Psoas muscle (tissue), 7 donors: ENCODE measurements at regions not wholly inside any gene's neighbourhood (a gene's known extent, or its start where the extent isn't known, plus 50 kb on each side); places are given as distances from the start of the nearest gene placed in this dataset.

Experiments used
- ATAC-seq, 4 donors: fragments of 200-7000 bp; cut with Tn5 transposase; one replicate each; pipeline ENCODE4 v1.9.1; 2020; ENCODE audit warnings: moderate library complexity in 3 of 4, mild to moderate bottlenecking in 2 of 4
- DNase-seq, 2 donors: peaks; one replicate each; pipeline ENCODE4 v3.0.0-alpha.2; 2020
- H3K27ac ChIP-seq: fragments of 200-600 bp; one replicate; pipeline ENCODE4 v1.8.0; 2022
- H3K27me3 ChIP-seq, 3 donors: fragments of 200-600 bp in 1 of 3; one replicate each; pipeline versions ENCODE4 v1.6.1 to v1.8.0; 2013 to 2022; ENCODE audit warnings: low read length in 2 of 3, mild to moderate bottlenecking in 2 of 3, moderate library complexity in 1 of 3; ENCODE audit not compliant: insufficient read depth in 3 of 3
- H3K36me3 ChIP-seq, 2 donors: fragments of 200-600 bp in 1 of 2; one replicate each; pipeline versions ENCODE4 v1.6.1 to v1.8.0; 2013 to 2022; ENCODE audit warnings: low read depth in 1 of 2, mild to moderate bottlenecking in 1 of 2, moderate library complexity in 1 of 2; ENCODE audit not compliant: insufficient read depth in 1 of 2
- H3K4me1 ChIP-seq: fragments of 200-600 bp; one replicate; pipeline ENCODE4 v1.8.0; 2022
- H3K4me3 ChIP-seq: fragments of 200-600 bp; one replicate; pipeline ENCODE4 v1.8.0; 2022; ENCODE audit warnings: mild to moderate bottlenecking
- H3K9me3 ChIP-seq: fragments of 200-600 bp; one replicate; pipeline ENCODE4 v1.8.0; 2022
- WGBS, 3 donors: extraction: QIAGEN DNeasy Blood & Tissue Kit; methylation state at CpG; one replicate each; pipeline versions ENCODE4 v1.1.6 to v1.1.7; 2013; 5-methylcytosine and 5-hydroxymethylcytosine counted together
- intact Hi-C, 2 donors: fragments of 100-400 bp; cut with DNase I; formaldehyde crosslinking; loops; one replicate each; pipeline versions ENCODE4 v1.11.0 to v1.14.2; 2022
- TF ChIP-seq, protein P1 (sequence below): fragments of 200-600 bp; IDR thresholded peaks from one replicate; pipeline ENCODE4 v1.8.0; 2022; ENCODE audit warnings: antibody characterized with exemption
- donor health status: healthy with polysubstance abuse.
- donor health status: DM: no; HTN: no; CAD: no; lungs with moderate emphysema.
- donor health status: Bipolar disorder and iron deficiency.
- donor health status: healthy.
- donor health status: DM: yes; HTN: yes; CAD: no.
- donor health status: DM: no; HTN: no; CAD: no.
- donor health status: DM: yes; HTN: yes; CAD: no.

DNA sequence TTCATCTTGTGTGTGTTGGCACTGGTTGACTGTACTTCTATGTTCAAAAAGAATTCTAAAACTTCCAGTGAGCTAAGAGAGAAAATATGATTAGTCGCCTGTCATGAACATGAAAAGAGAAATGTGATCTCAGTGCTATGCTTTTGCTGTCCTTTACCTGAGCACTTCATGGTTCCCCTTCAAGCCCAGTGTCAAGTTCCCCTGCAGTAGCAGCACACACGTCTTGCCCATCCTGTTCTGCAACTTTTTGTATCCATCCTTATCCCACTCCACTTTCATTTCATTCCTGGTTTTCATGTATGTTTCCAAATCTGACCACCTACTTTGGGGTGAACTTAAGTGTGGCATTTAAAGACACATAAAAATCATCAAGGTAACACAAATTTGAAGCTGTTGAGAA, 848.0 kb upstream of the USP15 start:
- ATAC-seq (no peak), DNase-seq (no peak)
- H3K27me3 ChIP-seq: no peaks in the 10 kb centered on the region

DNA sequence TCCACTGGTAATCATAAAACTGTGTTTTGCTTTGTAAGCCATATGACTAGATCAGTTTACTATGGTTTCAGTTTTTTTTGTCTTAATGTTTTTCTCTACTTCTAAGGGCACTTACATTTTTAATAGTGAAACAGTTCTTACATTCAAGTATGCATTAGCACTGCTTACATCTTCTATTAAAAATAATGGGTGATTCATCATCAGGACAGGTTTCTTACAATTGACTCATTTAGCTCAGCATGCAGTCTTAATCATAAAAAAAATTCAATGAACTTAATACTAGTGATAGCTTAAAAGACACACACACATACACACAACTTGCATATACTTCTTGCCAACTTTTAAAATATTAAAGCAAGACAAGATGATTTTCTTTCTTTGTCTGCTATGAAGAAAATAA, 845.7 kb upstream of the USP15 start:
- Histone ChIP-seq H3K9me3 (no peaks in the 10 kb centered on the region), H3K36me3 (no peaks in the 10 kb centered on the region), H3K4me1 (no peaks in the 10 kb centered on the region), H3K27ac (no peak overlapping the region), H3K4me3 (no peak overlapping the region), H3K27me3 (no peaks in the 10 kb centered on the region)
- intact Hi-C loops: no loop called here
- no peak for DNase-seq
- TF ChIP-seq, protein P1, sequence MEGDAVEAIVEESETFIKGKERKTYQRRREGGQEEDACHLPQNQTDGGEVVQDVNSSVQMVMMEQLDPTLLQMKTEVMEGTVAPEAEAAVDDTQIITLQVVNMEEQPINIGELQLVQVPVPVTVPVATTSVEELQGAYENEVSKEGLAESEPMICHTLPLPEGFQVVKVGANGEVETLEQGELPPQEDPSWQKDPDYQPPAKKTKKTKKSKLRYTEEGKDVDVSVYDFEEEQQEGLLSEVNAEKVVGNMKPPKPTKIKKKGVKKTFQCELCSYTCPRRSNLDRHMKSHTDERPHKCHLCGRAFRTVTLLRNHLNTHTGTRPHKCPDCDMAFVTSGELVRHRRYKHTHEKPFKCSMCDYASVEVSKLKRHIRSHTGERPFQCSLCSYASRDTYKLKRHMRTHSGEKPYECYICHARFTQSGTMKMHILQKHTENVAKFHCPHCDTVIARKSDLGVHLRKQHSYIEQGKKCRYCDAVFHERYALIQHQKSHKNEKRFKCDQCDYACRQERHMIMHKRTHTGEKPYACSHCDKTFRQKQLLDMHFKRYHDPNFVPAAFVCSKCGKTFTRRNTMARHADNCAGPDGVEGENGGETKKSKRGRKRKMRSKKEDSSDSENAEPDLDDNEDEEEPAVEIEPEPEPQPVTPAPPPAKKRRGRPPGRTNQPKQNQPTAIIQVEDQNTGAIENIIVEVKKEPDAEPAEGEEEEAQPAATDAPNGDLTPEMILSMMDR: no peak
- no peak for ATAC-seq

More for the DNA sequence above, 848.0 kb upstream of the USP15 start:
- Histone ChIP-seq H3K4me1 (no peaks in the 10 kb centered on the region), H3K9me3 (no peaks in the 10 kb centered on the region), H3K4me3 (no peak overlapping the region), H3K27ac (no peak overlapping the region), H3K36me3 (no peaks in the 10 kb centered on the region)
- 19 to 39% (median 25%) methylated on average over 2 of the region's 2 CpGs for WGBS, 3 donors
- intact Hi-C loops: no loop called here
- TF ChIP-seq, protein P1: no peak

DNA sequence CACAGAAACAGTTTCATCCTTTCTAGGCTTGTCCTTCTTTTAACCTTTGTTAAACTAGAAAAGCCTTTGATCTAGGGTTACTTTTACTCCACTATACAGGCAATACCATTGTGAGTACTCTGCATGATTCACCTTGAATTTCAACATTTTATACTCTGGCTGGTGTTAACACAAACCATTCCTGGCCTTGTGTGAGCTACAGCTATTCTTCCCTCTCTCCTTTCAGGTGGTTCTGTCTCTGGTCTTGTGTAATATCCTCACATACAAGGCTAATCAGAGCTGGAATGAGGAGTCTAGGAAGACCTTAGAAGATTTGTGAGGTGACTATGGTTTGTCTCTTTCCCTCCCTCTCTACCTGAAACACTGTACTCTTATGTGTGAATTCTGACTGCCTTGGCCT, 837.4 kb upstream of the USP15 start:
- no peak for DNase-seq
- TF ChIP-seq, protein P1: no peak
- H3K9me3 ChIP-seq: no peaks in the 10 kb centered on the region
- H3K27ac ChIP-seq: no peak overlapping the region
- intact Hi-C loops: no loop called here
- no peaks in the 10 kb centered on the region for H3K4me1 ChIP-seq
- H3K27me3 ChIP-seq: no peaks in the 10 kb centered on the region
- H3K36me3 ChIP-seq: no peaks in the 10 kb centered on the region
- H3K4me3 ChIP-seq: no peak overlapping the region
- ATAC-seq: no peak

DNA sequence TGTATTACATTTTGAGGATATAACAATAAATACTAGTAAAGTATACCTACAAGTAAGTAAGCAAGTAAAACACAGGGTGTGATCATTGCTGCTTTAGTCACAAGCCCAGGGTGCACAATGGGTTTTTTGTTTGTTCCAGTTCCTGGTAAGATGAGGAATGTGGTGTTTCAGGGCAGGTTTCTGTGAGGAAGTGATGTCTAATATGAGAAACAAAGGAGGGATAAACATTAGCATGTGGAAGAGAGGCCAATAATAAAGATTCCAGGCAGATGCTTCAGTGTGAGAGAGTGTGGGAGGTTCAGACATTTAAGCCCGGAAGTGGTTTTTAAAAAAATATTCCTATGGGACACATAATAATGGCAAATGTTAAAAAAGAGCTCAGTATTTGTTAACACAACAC, 808.1 kb upstream of the USP15 start:
- TF ChIP-seq, protein P1: no peak
- 39 to 65% (median 42%) methylated on average over 1 of the region's 1 CpG for WGBS, 3 donors
- Histone ChIP-seq H3K27ac (no peak overlapping the region), H3K27me3 (no peaks in the 10 kb centered on the region), H3K4me3 (no peak overlapping the region), H3K9me3 (no peaks in the 10 kb centered on the region), H3K4me1 (no peaks in the 10 kb centered on the region), H3K36me3 (no peaks in the 10 kb centered on the region)
- intact Hi-C loops: no loop called here
- DNase-seq (no peak), ATAC-seq (no peak)

DNA sequence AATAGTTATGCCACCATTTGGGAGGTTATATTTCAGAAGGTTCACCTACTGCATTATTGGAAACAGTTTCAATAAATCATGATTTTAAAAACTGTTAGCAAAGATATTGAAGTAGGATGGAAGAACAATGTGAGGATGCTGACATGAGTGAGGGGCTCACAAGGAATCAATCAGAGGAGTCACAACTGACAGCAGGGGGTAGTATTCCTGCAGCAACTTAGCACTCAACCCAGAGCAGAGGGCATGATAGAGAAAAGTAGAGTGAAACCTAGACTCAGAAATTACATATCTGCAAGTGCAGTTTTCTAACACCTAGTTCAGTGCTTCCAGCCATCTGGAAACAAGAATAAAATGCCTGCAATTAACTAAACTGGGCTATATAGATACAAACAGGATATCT, 772.5 kb upstream of the USP15 start:
- intact Hi-C loops: no loop called here
- no peak for DNase-seq

More for the DNA sequence above, 772.5 kb upstream of the USP15 start:
- no peak for ATAC-seq
- TF ChIP-seq, protein P1: no peak
- no peaks in the 10 kb centered on the region for H3K4me1 ChIP-seq
- H3K4me3 ChIP-seq: no peak overlapping the region
- H3K27me3 ChIP-seq: peaks cover 0 to 3% (median 0%) of the 10 kb centered on the region in 3 donors
- peaks cover 8% of the 10 kb centered on the region for H3K9me3 ChIP-seq
- H3K27ac ChIP-seq: no peak overlapping the region
- H3K36me3 ChIP-seq: no peaks in the 10 kb centered on the region
